Transverse colon (tissue), 4 donors: ENCODE measurements at regions not wholly inside any gene's neighbourhood (a gene's known extent, or its start where the extent isn't known, plus 50 kb on each side); places are given as distances from the start of the nearest gene placed in this dataset.

ENCODE experiments used
- POLR2A ChIP-seq: fragments of 450-650 bp; IDR thresholded peaks from one replicate; pipeline ENCODE4 v1.6.1; 2016; ENCODE audit warnings: antibody characterized with exemption, mild to moderate bottlenecking, moderate library complexity
- POLR2AphosphoS5 ChIP-seq, 3 donors: sonication (generic); formaldehyde crosslinking; IDR thresholded peaks; one replicate each; pipeline ENCODE4 v1.6.1; 2016; ENCODE audit warnings: antibody characterized with exemption in 3 of 3
- TF ChIP-seq, protein P1 (sequence below), 5 experiments: fragments of 200-600 bp in 3 of 5; fragments of 450-650 bp in 2 of 5; sonication (generic) in 3 of 5; IDR thresholded peaks; 1 replicate in 2 of 5; 2 replicates in 3 of 5; pipeline ENCODE4 v1.5.1; 2016 to 2017; ENCODE audit warnings: antibody characterized with exemption in 5 of 5, inconsistent platforms in 3 of 5, mild to moderate bottlenecking in 2 of 5, moderate library complexity in 1 of 5

DNA sequence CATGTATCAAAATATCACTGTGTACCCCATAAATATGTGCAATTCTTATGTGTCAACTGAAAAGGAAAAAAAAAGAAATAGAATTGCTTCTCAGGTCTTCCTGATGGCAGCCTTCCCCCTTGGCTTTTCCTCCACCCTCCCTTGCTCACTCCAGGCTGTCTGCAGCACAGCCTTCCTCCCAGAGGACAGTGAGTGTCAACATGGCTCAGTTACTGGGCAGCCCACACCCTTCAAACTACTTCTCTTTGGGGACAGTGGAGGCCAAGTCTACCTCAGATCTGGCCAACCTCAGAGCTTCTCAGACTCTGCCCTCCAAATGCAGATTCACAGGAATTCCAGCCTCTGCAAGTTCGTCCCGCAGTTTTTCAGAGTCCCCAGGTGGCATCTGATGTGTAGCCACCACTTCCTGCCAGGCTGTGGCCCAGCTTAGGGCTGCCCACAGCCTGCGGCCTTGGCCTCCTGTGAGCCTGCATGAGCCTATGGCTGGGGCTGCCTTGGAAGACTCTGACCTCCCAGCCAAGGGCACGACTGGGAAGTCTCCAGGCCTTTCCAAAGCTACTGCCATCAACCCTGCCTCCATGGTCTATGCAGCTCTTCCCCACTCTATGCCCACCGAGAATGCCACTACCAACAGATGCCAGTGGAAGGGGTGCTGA is 148.0 kb upstream of the PWP1 start:
- TF ChIP-seq POLR2A (no peak), POLR2AphosphoS5 (IDR thresholded peaks at IDR 0.05) (no peak)
- TF ChIP-seq, protein P1, sequence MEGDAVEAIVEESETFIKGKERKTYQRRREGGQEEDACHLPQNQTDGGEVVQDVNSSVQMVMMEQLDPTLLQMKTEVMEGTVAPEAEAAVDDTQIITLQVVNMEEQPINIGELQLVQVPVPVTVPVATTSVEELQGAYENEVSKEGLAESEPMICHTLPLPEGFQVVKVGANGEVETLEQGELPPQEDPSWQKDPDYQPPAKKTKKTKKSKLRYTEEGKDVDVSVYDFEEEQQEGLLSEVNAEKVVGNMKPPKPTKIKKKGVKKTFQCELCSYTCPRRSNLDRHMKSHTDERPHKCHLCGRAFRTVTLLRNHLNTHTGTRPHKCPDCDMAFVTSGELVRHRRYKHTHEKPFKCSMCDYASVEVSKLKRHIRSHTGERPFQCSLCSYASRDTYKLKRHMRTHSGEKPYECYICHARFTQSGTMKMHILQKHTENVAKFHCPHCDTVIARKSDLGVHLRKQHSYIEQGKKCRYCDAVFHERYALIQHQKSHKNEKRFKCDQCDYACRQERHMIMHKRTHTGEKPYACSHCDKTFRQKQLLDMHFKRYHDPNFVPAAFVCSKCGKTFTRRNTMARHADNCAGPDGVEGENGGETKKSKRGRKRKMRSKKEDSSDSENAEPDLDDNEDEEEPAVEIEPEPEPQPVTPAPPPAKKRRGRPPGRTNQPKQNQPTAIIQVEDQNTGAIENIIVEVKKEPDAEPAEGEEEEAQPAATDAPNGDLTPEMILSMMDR (IDR thresholded peaks at IDR 0.05): no peak
